T-helper 2 cell treated with Interferon-gamma antibody and Interleukin-4, amounts not matched to agents 5 μg/mL and 100 μg/mL, for 36 hours (primary cell): ENCODE measurements at regions not wholly inside any gene's neighbourhood (a gene's known extent, or its start where the extent isn't known, plus 50 kb on each side); places are given as distances from the start of the nearest gene placed in this dataset.
"Not testable (repeated sequence)": the region's sequence is repeated elsewhere in the genome, so short reads cannot be mapped to it uniquely, and the experiment has no call there.

ENCODE experiments used
- DNase-seq: peaks from one replicate; pipeline ENCODE4 v3.0.0; 2021; ENCODE audit warnings: low spot score
- H3K27ac Mint-ChIP-seq: one replicate; pipeline ENCODE4 v1.8.0; 2021; ENCODE audit warnings: mild to moderate bottlenecking, mixed read lengths
- H3K27me3 Mint-ChIP-seq: one replicate; pipeline ENCODE4 v1.8.0; 2021; ENCODE audit warnings: low read depth, mixed read lengths
- H3K36me3 Mint-ChIP-seq: one replicate; pipeline ENCODE4 v1.8.0; 2021; ENCODE audit warnings: low read depth, mixed read lengths
- H3K4me1 Mint-ChIP-seq: one replicate; pipeline ENCODE4 v1.8.0; 2021; ENCODE audit warnings: low read depth, mixed read lengths
- H3K4me3 Mint-ChIP-seq: one replicate; pipeline ENCODE4 v1.8.0; 2022; ENCODE audit warnings: mild to moderate bottlenecking, moderate library complexity, mixed read lengths
- H3K9me3 Mint-ChIP-seq: one replicate; pipeline ENCODE4 v1.8.0; 2021; ENCODE audit warnings: mixed read lengths

- not testable (repeated sequence) for DNase-seq, H3K4me1 Mint-ChIP-seq, H3K9me3 Mint-ChIP-seq, H3K4me3 Mint-ChIP-seq, H3K36me3 Mint-ChIP-seq, H3K27ac Mint-ChIP-seq, H3K27me3 Mint-ChIP-seq
Measured at GRCh38 chr21:5013455-5014304, 5507.7 kb upstream of the TPTE start.

- H3K36me3 Mint-ChIP-seq, H3K9me3 Mint-ChIP-seq, H3K27ac Mint-ChIP-seq, H3K4me1 Mint-ChIP-seq, DNase-seq, H3K4me3 Mint-ChIP-seq, H3K27me3 Mint-ChIP-seq: not testable (repeated sequence)
Measured at GRCh38 chr21:5015187-5015586, 5506.2 kb upstream of the TPTE start.

DNA sequence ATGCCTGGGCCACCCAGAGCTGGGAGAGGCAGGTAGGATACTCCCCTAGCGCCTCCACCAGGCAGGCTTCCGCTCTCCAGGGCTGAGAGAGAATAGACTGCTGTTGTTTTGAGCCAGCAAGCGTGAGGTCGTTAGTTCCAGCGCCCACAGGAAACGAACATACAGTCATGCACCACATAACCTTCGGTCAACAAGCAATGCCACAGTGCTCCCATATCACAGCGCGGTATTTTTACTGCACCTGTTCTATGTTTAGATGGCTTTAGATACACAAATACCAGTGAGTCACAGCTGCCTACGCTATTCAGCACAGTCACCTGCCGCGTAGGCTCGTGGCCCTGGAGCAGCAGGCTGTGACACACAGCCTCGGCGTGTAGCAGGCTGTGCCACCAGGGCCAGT lies 5502.3 kb upstream of the TPTE start:
- not testable (repeated sequence) for H3K4me3 Mint-ChIP-seq, DNase-seq, H3K27me3 Mint-ChIP-seq, H3K9me3 Mint-ChIP-seq, H3K36me3 Mint-ChIP-seq, H3K4me1 Mint-ChIP-seq, H3K27ac Mint-ChIP-seq

DNA sequence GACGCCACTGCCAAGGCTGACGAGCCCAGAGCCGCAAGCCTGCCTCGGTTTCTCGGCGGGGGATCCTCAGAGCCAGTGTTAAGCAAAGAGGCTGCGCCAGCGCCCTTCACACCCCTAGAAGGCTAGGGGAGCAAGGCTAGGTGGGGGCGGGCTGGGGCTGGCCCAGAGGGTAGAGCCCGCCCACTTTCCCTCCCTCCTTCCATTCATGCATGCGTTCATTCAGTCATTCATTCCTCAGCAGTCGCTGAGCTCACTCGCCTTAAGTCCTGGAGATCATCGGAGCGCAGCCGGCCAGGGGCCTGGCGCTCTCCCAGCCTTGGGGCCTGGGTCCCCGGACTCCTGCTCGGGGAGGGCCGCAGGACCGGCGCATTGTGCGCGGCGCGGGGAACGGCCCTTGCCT lies 5499.6 kb upstream of the TPTE start:
- not testable (repeated sequence) for DNase-seq, H3K9me3 Mint-ChIP-seq, H3K27me3 Mint-ChIP-seq, H3K36me3 Mint-ChIP-seq, H3K4me3 Mint-ChIP-seq, H3K4me1 Mint-ChIP-seq, H3K27ac Mint-ChIP-seq

DNA sequence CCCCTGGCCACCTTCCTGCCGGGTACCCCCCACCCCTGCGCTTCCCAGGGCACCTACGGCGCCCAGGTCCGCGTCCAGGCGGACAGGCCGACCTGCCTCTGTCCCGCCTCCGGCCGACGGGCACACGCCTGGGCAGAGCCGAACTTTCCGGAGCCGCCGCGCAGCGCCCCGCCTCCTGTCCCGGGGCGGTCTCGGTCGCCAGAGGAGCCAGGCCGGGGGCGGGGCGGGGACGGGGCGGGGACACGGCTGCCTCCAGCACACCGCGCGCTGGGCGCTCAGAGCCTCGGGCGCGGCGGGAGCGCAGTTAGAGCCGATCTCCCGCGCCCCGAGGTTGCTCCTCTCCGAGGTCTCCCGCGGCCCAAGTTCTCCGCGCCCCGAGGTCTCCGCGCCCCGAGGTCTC lies 5499.1 kb upstream of the TPTE start:
- H3K4me1 Mint-ChIP-seq, H3K27me3 Mint-ChIP-seq, H3K27ac Mint-ChIP-seq, H3K36me3 Mint-ChIP-seq, H3K9me3 Mint-ChIP-seq, DNase-seq, H3K4me3 Mint-ChIP-seq: not testable (repeated sequence)

- not testable (repeated sequence) for H3K9me3 Mint-ChIP-seq, DNase-seq, H3K4me1 Mint-ChIP-seq, H3K36me3 Mint-ChIP-seq, H3K4me3 Mint-ChIP-seq, H3K27ac Mint-ChIP-seq, H3K27me3 Mint-ChIP-seq
Measured at GRCh38 chr21:5022748-5023147, 5498.6 kb upstream of the TPTE start.

GRCh38 chr21:5035147-5035546 lies 5486.2 kb upstream of the TPTE start:
- not testable (repeated sequence) for H3K27ac Mint-ChIP-seq, H3K4me3 Mint-ChIP-seq, H3K9me3 Mint-ChIP-seq, H3K4me1 Mint-ChIP-seq, H3K36me3 Mint-ChIP-seq, DNase-seq, H3K27me3 Mint-ChIP-seq

- H3K4me1 Mint-ChIP-seq, H3K9me3 Mint-ChIP-seq, H3K27me3 Mint-ChIP-seq, H3K27ac Mint-ChIP-seq, H3K4me3 Mint-ChIP-seq, H3K36me3 Mint-ChIP-seq, DNase-seq: not testable (repeated sequence)
Measured at GRCh38 chr21:5035587-5035986, 5485.8 kb upstream of the TPTE start.

GRCh38 chr21:5037606-5038331 lies 5483.6 kb upstream of the TPTE start:
- not testable (repeated sequence) for H3K9me3 Mint-ChIP-seq, DNase-seq, H3K4me3 Mint-ChIP-seq, H3K27ac Mint-ChIP-seq, H3K27me3 Mint-ChIP-seq, H3K4me1 Mint-ChIP-seq, H3K36me3 Mint-ChIP-seq

DNA sequence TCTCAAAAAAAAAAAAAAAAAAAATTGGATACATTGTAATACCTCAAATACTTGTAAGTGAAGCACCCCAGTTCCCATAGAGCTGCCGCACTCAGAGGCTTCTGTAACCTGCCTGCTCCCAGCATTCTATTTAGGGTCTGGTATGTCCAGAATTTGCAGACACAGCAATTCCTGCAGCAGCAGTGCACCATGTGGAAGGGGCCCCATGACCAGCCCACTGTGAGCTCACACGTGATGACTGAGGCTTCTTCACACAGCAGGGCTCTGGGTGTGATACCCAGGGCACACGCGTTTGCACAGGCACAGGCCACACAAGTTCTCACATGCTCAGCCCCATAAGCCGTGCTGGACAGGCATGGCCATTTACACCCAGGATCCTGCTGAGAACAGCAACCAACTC lies 5481.5 kb upstream of the TPTE start:
- not testable (repeated sequence) for DNase-seq, H3K4me1 Mint-ChIP-seq, H3K36me3 Mint-ChIP-seq, H3K9me3 Mint-ChIP-seq, H3K27ac Mint-ChIP-seq, H3K4me3 Mint-ChIP-seq, H3K27me3 Mint-ChIP-seq

DNA sequence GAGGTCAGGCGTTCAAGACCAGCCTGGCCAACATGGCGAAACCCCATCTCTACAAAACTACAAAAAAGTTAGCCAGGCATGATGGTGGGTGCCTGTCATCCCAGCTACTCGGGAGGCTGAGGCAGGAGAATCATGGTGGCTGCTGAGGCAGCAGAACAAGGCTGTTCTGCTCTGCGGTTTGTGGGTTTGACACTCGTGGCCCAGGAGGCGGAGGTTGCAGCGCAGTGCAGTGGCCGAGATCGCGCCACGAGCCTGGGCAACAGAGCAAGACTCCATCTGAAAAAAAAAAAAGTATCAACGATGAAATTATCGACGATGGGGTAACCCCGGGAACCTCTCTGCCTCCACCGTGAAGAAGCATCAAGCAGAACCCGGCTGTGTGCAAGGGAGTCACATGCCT lies 5478.8 kb upstream of the TPTE start:
- H3K4me1 Mint-ChIP-seq, H3K27ac Mint-ChIP-seq, H3K27me3 Mint-ChIP-seq, H3K36me3 Mint-ChIP-seq, H3K9me3 Mint-ChIP-seq, DNase-seq, H3K4me3 Mint-ChIP-seq: not testable (repeated sequence)

- H3K36me3 Mint-ChIP-seq, H3K4me3 Mint-ChIP-seq, H3K27ac Mint-ChIP-seq, H3K4me1 Mint-ChIP-seq, H3K9me3 Mint-ChIP-seq, H3K27me3 Mint-ChIP-seq, DNase-seq: not testable (repeated sequence)
Measured at GRCh38 chr21:5044812-5045211, 5476.6 kb upstream of the TPTE start.

DNA sequence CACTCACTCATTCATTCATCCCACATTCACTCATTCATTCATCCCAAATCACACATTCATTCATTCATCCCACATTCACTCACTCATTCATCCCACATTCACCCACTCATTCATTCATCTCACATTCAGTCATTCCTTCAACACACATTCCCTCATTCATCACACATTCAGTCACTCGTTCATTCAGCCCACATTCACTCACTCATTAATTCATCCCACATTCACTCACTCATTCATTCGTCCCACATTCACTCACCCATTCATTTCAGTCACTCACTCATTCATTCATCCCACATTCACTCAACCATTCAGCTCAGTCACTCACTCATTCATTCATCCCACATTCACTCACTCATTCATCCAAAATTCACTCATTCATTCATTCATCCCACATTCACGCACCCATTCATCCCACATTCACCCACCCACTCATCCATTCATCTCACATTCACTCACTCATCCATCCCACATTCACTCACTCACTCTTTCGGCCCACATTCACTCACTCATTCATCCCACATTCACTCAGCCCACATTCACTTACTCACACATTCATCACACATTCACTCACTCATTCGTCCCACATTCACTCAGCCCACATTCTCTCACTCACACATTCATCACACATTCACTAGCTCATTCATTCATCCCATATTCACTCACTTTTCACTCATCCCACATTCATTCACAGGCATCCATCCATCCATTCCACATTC lies 5469.9 kb upstream of the TPTE start:
- not testable (repeated sequence) for DNase-seq, H3K4me3 Mint-ChIP-seq, H3K27me3 Mint-ChIP-seq, H3K4me1 Mint-ChIP-seq, H3K36me3 Mint-ChIP-seq, H3K9me3 Mint-ChIP-seq
- peak overlapping the region; percentile 16 for H3K27ac Mint-ChIP-seq

DNA sequence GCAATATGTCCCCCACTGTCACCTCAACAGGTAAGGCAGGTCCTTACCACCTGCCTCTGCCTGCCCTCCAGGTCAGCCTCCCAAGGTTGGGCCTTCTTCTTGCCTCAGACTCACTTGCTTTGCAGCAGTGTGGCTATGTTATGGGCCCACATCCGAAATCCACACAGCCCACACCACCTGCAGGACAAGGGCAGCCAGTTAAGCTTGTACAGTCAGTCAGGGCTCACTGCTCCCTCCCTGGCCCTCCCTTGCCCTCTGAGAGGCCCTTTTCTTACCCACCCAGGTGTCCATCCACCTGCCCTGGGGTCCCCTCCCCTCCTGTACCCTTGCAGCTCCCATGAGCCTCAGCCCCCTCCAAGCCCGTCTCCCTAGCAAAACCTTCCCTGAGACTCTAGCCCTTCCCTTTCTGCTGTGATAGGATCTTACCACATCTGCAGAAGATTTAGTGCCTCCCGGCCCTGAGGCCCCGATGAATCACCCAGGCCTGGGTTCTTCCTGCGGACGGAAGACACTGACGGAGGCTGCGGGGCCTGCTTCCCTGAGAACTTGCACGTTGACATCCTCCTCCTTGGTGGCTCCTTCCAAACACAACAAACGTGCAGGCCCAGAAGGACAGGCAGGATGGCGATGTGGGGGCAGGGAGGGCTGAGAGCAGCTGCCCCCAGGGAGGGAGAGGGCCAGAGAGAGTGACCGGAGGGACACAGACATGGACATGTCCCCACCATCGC lies 5466.2 kb upstream of the TPTE start:
- H3K27ac Mint-ChIP-seq, H3K4me1 Mint-ChIP-seq, H3K36me3 Mint-ChIP-seq, H3K27me3 Mint-ChIP-seq, H3K4me3 Mint-ChIP-seq, H3K9me3 Mint-ChIP-seq, DNase-seq: not testable (repeated sequence)
